PC-3 (cell line): ENCODE measurements at regions not wholly inside any gene's neighbourhood (a gene's known extent, or its start where the extent isn't known, plus 50 kb on each side); places are given as distances from the start of the nearest gene placed in this dataset.

Experiments
- CTCF ChIP-seq: fragments of 300-600 bp; sonication (generic); conservative IDR thresholded peaks from 2 replicates; pipeline ENCODE4 v1.5.1; 2017; ENCODE audit warnings: antibody characterized with exemption, low read depth, mild to moderate bottlenecking, low read length
- EZH2 ChIP-seq: fragments of 300-600 bp; sonication (generic); IDR thresholded peaks from one replicate; pipeline ENCODE4 v1.6.1; 2017; ENCODE audit warnings: antibody characterized with exemption, mild to moderate bottlenecking, low read length; ENCODE audit not compliant: unreplicated experiment
- EZH2phosphoT487 ChIP-seq: fragments of 300-600 bp; sonication (generic); IDR thresholded peaks from 2 replicates; pipeline ENCODE4 v1.6.1; 2018; ENCODE audit warnings: mild to moderate bottlenecking, antibody characterized with exemption, low read length, borderline replicate concordance

- TF ChIP-seq CTCF: no peak
- TF ChIP-seq EZH2: no peak
- no peak for TF ChIP-seq EZH2phosphoT487
Measured at GRCh38 chr11:25441421-25441820, 890.5 kb upstream of the ANO3 start.
